Liver (tissue), 8 donors: ENCODE measurements at regions not wholly inside any gene's neighbourhood (a gene's known extent, or its start where the extent isn't known, plus 50 kb on each side); places are given as distances from the start of the nearest gene placed in this dataset.
A peak's percentile ranks its signal among the peaks of the same experiment; 100 is the strongest.
"Not testable (repeated sequence)": the region's sequence is repeated elsewhere in the genome, so short reads cannot be mapped to it uniquely, and the experiment has no call there.

ENCODE experiments used
- DNase-seq: peaks from one replicate; pipeline ENCODE4 v3.0.0-alpha.2; 2017; ENCODE audit warnings: low spot score
- H3K27ac ChIP-seq, 2 donors: one replicate each; pipeline ENCODE4 v1.7.0; 2013; ENCODE audit warnings: inconsistent platforms in 2 of 2, low read length in 2 of 2, control low read depth in 1 of 2, low read depth in 1 of 2, mild to moderate bottlenecking in 1 of 2
- H3K27me3 ChIP-seq, 4 donors: one replicate each; pipeline versions ENCODE4 v1.6.1 to v1.7.0; 2013; ENCODE audit warnings: low read length in 3 of 4, inconsistent platforms in 1 of 4, mild to moderate bottlenecking in 1 of 4, moderate library complexity in 1 of 4; ENCODE audit not compliant: control insufficient read depth in 4 of 4, insufficient read depth in 4 of 4
- H3K36me3 ChIP-seq, 4 donors: one replicate each; pipeline versions ENCODE4 v1.6.1 to v1.7.0; 2013; ENCODE audit warnings: low read length in 3 of 4, mild to moderate bottlenecking in 3 of 4, low read depth in 1 of 4, moderate library complexity in 1 of 4; ENCODE audit not compliant: control insufficient read depth in 4 of 4, insufficient read depth in 3 of 4
- H3K4me1 ChIP-seq, 4 donors: one replicate each; pipeline versions ENCODE4 v1.6.1 to v1.7.0; 2013; ENCODE audit warnings: low read length in 3 of 4, mild to moderate bottlenecking in 3 of 4, moderate library complexity in 1 of 4; ENCODE audit not compliant: control insufficient read depth in 4 of 4, insufficient read depth in 4 of 4
- H3K4me3 ChIP-seq, 3 donors: one replicate each; pipeline versions ENCODE4 v1.6.1 to v1.7.0; 2013; ENCODE audit warnings: low read length in 3 of 3, control low read depth in 1 of 3, low read depth in 1 of 3, mild to moderate bottlenecking in 1 of 3
- H3K9ac ChIP-seq, 2 donors: one replicate each; pipeline ENCODE4 v1.7.0; 2013; ENCODE audit warnings: low read length in 2 of 2, mild to moderate bottlenecking in 2 of 2, moderate library complexity in 2 of 2, control low read depth in 1 of 2, low read depth in 1 of 2
- H3K9me3 ChIP-seq, 4 donors: one replicate each; pipeline versions ENCODE4 v1.6.1 to v1.7.0; 2013; ENCODE audit warnings: low read length in 3 of 4; ENCODE audit not compliant: control insufficient read depth in 4 of 4
- CTCF ChIP-seq: fragments of 150-350 bp; IDR thresholded peaks from 2 replicates; pipeline ENCODE4 v1.5.1; 2017; ENCODE audit warnings: improper control_type of control experiment, low read depth, low read length; ENCODE audit not compliant: missing input control
- EGR1 ChIP-seq, 2 donors: IDR thresholded peaks; 2 replicates each; pipeline ENCODE4 v1.6.1; 2016 to 2018; ENCODE audit warnings: antibody characterized with exemption in 2 of 2, low read depth in 2 of 2
- HNF4A ChIP-seq, 2 donors: conservative IDR thresholded peaks; 2 replicates each; pipeline ENCODE4 v1.6.1; 2016; ENCODE audit warnings: antibody characterized with exemption in 2 of 2, mild to moderate bottlenecking in 2 of 2
- JUND ChIP-seq, 2 donors: IDR thresholded peaks; 2 replicates each; pipeline ENCODE4 v1.6.1; 2016; ENCODE audit warnings: antibody characterized with exemption in 2 of 2
- NR2F2 ChIP-seq: IDR thresholded peaks from 2 replicates; pipeline ENCODE4 v1.6.1; 2016; ENCODE audit warnings: antibody characterized with exemption
- RAD21 ChIP-seq, 2 donors: IDR thresholded peaks; 2 replicates each; pipeline ENCODE4 v1.6.1; 2016; ENCODE audit warnings: antibody characterized with exemption in 2 of 2, mild to moderate bottlenecking in 2 of 2
- TAF1 ChIP-seq: conservative IDR thresholded peaks from 2 replicates; pipeline ENCODE4 v1.6.1; 2016; ENCODE audit warnings: antibody characterized with exemption, mild to moderate bottlenecking
- YY1 ChIP-seq: IDR thresholded peaks from 2 replicates; pipeline ENCODE4 v1.6.1; 2016; ENCODE audit warnings: antibody characterized with exemption, mild to moderate bottlenecking
- WGBS: extraction: QIAGEN DNeasy Blood & Tissue Kit; methylation state at CpG from one replicate; pipeline ENCODE4 v1.1.7; 2013; 5-methylcytosine and 5-hydroxymethylcytosine counted together
- TF ChIP-seq, protein P1 (sequence below): IDR thresholded peaks from 2 replicates; pipeline ENCODE4 v1.6.1; 2016; ENCODE audit warnings: antibody characterized with exemption
- TF ChIP-seq, protein P2 (sequence below): IDR thresholded peaks from 2 replicates; pipeline ENCODE4 v1.6.1; 2016; ENCODE audit warnings: antibody characterized with exemption
- donor health status: healthy.
- donor health status: healthy.
- donor health status: healthy.
- donor health status: healthy.
- donor health status: healthy.

DNA sequence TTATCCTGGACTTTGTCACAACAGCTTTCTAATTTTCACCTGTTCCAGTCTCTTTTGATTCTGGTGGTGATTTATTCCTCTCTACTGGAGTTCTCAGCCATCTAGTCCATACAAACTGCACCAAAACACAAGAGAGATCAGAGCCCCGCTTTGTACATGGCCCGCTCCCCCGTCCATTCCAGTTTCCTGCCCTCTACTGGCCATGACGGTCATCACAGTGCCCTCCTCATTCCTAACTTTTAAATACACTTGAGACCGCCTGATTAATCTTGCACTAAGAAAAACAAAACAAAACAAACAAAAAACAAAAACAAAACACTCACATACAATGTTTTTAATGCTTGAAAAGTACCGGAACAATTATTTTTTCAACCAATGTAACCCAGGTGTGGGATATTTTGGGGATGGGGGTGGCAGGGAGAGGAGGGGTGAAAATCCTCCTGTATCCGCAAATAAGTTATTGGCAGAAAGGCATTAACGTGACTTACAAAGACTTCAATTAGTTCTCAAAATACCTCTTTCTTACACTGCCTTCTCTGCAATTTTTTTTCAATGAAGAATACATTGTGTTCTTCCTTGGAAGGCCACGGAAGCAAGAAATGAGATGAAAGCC lies 84.8 kb upstream of the PAM start:
- Histone ChIP-seq H3K4me3 (no peak overlapping the region), H3K9ac (no peak overlapping the region), H3K36me3 (no peaks in the 10 kb centered on the region), H3K27ac (no peak overlapping the region), H3K27me3 (no peaks in the 10 kb centered on the region), H3K4me1 (no peaks in the 10 kb centered on the region), H3K9me3 (no peaks in the 10 kb centered on the region)
- TF ChIP-seq RAD21 (IDR thresholded peaks at IDR 0.05) (peak in 1 of 2 donors; percentile 48), CTCF (peak; percentile 25), EGR1 (IDR thresholded peaks at IDR 0.05; ENCODE audit: low read depth in 2 of 2) (no peak)
- DNase-seq: no peak
- 69% methylated on average over 9 of the region's 9 CpGs for WGBS

DNA sequence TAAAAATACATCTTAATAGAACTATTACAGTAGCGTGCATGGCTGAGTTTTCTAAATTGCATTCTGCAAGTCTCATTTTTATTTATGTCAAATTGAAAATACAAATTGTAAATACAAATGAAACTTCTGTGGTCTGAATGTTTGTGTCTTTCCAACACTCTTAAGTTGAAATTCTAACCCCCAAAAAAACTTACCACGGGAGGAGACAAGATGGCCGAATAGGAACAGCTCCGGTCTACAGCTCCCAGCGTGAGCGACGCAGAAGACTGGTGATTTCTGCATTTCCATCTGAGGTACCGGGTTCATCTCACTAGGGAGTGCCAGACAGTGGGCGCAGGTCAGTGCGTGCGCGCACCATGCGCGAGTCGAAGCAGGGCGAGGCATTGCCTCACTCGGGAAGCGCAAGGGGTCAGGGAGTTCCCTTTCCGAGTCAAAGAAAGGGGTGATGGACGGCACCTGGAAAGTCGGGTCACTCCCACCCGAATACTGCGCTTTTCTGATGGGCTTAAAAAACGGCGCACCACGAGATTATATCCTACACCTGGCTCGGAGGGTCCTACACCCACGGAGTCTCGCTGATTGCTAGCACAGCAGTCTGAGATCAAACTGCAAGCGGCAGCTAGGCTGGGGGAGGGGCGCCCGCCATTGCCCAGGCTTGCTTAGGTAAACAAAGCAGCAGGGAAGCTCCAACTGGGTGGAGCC lies 83.9 kb upstream of the PAM start:
- DNase-seq, H3K4me3 ChIP-seq: not testable (repeated sequence)

DNA sequence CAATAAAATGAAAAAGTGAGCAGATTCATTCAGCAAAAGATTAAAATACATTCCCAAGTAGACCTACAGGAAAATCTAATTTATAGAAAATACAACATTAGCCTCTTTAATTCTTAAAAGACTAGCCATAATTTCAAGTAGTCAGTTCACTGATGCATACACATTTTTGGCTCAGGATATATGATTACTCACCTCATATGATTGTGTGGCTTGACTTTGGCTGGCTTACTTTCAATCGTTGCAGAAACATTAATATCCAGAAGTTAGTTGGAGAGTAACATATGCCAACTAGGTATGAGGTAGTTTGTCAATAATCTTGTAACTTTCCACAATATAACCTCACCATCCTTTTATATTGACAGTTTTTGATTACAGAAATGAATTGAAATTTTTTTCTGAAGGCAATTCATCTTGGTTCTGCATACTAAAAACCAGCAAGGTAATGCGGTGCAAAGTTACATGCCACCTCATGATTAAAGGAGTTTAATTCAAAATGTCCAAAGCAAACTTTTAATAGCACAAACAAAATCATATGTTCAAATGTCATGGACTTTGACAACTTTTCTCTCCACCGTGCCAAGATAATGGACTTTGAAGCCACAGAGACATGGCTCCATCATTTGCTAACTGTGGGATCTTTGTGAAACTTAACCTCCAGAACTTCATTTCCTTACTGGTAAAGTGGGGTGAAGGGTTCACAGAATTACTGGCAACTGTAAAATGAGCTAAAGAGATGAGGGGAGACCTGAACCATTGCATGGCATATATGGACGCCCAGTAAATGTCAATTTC lies 76.6 kb upstream of the PAM start:
- no peak for TF ChIP-seq TAF1
- TF ChIP-seq, protein P1, sequence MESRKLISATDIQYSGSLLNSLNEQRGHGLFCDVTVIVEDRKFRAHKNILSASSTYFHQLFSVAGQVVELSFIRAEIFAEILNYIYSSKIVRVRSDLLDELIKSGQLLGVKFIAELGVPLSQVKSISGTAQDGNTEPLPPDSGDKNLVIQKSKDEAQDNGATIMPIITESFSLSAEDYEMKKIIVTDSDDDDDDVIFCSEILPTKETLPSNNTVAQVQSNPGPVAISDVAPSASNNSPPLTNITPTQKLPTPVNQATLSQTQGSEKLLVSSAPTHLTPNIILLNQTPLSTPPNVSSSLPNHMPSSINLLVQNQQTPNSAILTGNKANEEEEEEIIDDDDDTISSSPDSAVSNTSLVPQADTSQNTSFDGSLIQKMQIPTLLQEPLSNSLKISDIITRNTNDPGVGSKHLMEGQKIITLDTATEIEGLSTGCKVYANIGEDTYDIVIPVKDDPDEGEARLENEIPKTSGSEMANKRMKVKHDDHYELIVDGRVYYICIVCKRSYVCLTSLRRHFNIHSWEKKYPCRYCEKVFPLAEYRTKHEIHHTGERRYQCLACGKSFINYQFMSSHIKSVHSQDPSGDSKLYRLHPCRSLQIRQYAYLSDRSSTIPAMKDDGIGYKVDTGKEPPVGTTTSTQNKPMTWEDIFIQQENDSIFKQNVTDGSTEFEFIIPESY: no peak
- no peak for TF ChIP-seq YY1
- TF ChIP-seq, protein P2, sequence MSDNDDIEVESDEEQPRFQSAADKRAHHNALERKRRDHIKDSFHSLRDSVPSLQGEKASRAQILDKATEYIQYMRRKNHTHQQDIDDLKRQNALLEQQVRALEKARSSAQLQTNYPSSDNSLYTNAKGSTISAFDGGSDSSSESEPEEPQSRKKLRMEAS: no peak
- no peak for TF ChIP-seq NR2F2
- no peak for TF ChIP-seq JUND (IDR thresholded peaks at IDR 0.05)
- TF ChIP-seq HNF4A (conservative IDR thresholded peaks at IDR 0.05): peak; percentile 56 to 63
- no peaks in the 10 kb centered on the region for H3K27me3 ChIP-seq
- no peak overlapping the region for H3K27ac ChIP-seq
- no peak for DNase-seq
- 52% methylated on average over 4 of the region's 4 CpGs for WGBS
- H3K9me3 ChIP-seq: no peaks in the 10 kb centered on the region
- H3K9ac ChIP-seq: no peak overlapping the region
- H3K4me3 ChIP-seq: no peak overlapping the region
- H3K4me1 ChIP-seq: peaks cover 0 to 6% (median 2%) of the 10 kb centered on the region in 4 donors
- H3K36me3 ChIP-seq: no peaks in the 10 kb centered on the region

More for the DNA sequence above, 83.9 kb upstream of the PAM start:
- WGBS: 83% methylated on average over 32 of the region's 32 CpGs
- H3K27me3 ChIP-seq, H3K4me1 ChIP-seq, H3K9ac ChIP-seq, H3K36me3 ChIP-seq, H3K27ac ChIP-seq, H3K9me3 ChIP-seq: not testable (repeated sequence)
